HG03097 (cell line): ENCODE measurements at regions not wholly inside any gene's neighbourhood (a gene's known extent, or its start where the extent isn't known, plus 50 kb on each side); places are given as distances from the start of the nearest gene placed in this dataset.
"Not testable (repeated sequence)": the region's sequence is repeated elsewhere in the genome, so short reads cannot be mapped to it uniquely, and the experiment has no call there.

Experiments used
- ATAC-seq: cut with Tn5 transposase; IDR thresholded peaks from one replicate; pipeline ENCODE4 v1.9.1; 2021; ENCODE audit not compliant: unreplicated experiment, low FRiP score

DNA sequence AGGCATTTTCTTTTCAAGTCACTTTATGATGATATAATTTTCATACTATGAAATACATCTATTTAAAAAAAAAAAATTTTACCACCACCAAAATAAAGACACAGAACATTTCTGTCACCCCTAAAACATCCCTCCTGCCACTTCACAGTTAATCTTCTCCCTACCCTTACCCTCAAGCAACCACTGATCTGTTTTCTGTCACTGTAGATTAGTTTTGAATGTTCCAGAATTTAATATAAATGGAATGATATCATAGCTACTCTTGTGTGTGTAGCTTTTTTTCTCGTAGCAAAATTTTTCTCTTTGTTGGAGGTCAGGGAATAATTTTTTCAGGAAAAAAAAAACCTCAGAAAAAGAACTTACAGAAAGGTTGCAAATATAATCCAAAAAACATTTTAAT lies 152.7 kb downstream of the RHOU start:
- no peak for ATAC-seq

- no peak for ATAC-seq
Observed at GRCh38 chr1:228889289-228889688, 154.0 kb downstream of the RHOU start.

DNA sequence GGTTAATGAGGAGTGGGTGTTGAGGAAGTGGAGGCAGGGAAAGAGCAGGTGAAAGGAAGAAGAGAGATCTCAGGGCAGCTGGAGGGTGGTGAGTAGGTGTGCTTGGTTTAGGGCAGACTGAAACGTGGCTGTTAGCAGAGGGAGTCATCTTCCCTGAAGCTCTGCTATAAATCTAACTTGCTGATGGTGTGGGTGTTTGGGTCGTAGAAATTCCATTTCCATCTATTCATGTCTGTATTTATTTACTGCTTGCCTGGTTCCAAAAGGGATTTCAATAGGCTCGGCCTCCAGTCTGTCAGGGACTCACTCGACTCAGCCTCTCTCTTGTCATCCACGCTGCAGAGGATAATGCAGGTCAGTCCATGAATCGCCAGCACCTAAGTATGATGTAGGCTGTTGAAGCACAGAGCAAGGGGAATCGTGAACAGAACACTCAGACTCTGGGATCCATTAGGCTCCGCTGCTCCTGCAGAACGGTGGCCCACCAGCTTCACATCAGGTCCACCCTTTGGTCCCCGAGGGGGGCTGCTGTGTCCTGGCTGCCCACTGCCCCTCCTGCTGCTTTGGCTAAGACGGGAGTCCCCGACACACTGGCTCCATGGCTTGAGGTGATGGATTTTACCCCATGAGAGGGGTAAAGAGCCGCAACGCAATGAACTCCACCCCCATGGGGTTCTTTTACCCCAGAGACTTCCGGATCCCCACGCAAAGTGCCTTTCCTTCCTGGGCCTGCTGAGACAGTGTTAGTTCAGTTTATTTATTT lies 156.2 kb downstream of the RHOU start:
- ATAC-seq = no peak

DNA sequence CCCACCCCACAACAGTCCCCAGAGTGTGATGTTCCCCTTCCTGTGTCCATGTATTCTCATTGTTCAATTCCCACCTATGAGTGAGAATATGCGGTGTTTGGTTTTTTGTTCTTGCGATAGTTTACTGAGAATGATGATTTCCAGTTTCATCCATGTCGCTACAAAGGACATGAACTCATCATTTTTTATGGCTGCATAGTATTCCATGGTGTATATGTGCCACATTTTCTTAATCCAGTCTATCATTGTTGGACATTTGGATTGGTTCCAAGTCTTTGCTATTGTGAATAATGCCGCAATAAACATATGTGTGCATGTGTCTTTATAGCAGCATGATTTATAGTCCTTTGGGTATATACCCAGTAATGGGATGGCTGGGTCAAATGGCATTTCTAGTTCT lies 156.9 kb downstream of the RHOU start:
- ATAC-seq = not testable (repeated sequence)

- no peak for ATAC-seq
Observed at GRCh38 chr1:228894442-228894989, 159.2 kb downstream of the RHOU start.

DNA sequence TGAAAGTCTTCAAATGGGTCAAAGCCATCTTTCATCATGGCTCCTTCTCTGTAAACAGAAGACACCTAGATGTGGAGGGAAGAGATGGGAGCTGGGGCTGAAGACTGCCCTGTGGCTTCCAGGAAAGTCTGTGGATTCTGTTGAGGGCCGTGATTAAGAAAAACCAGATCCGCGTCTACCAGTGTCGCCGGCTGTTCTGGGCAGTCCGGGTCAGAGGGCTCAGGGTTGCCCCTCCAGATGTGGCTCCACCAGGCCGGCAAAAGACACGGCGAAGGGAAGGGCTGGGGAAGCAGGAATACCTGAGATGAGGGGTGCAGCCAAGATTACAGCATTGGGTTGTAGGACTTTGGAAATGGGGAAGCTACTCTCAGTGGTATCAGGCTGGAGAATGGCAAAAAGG lies 162.6 kb downstream of the RHOU start:
- no peak for ATAC-seq

DNA sequence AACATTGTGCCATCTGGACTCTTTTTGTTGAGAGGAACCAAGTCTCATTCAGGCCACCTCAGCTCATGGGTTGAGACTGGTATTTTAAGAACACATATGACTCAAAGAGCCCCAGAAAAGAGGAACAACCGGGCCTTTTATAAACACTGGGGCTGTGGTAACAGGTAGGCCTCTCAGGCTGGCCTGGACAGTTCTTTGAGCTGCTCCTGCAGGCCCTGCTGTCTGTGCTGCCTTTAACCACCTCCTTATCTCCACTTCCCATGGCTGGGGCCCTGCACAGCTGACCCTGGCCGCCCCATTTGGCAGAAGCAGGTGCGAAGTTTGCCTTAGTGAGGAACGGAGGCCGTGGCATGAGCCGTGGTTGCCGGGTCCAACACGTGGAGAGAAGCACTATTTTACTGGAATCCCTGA lies 163.3 kb downstream of the RHOU start:
- no peak for ATAC-seq

GRCh38 chr1:228899421-228899956 lies 164.2 kb downstream of the RHOU start:
- ATAC-seq = no peak

- no peak for ATAC-seq
Observed at GRCh38 chr1:228900099-228900885, 165.0 kb downstream of the RHOU start.

- no peak for ATAC-seq
Observed at GRCh38 chr1:228900886-228901392, 165.7 kb downstream of the RHOU start.

- no peak for ATAC-seq
Observed at GRCh38 chr1:228901936-228902681, 166.8 kb downstream of the RHOU start.

GRCh38 chr1:228902781-228903433 lies 167.6 kb downstream of the RHOU start:
- ATAC-seq = no peak

DNA sequence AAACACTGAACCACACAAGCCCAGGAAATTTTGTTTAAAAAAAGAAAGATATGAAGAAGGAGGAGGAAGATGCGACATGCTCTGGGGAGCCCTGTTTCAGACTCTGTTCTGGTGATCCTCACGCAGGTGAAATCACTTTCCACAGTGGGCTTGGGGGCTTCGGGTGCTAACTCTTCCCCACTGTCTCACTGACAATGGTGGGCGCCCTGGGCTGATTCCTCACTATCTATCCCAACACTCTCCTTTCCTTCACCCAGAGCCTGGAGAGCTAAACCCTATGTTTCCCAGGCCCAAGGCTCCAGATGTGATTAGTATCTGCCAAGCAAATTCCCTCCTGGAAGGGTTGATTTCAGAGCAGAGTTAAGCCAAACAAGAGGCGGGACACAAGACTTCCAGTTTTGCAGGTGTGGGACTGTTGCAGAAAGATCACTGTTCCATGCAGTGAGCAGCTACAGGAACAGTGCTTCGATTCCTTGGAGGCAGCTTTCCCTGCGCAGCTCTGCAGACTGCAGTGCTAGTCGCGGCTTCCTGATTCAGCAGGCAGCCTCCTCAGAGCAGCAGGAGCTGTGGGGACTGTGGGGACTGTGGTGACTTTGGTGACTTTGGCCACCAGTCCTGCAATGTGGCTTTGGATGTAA lies 168.3 kb downstream of the RHOU start:
- no peak for ATAC-seq

- ATAC-seq = no peak
Observed at GRCh38 chr1:228904222-228904621, 168.9 kb downstream of the RHOU start.

DNA sequence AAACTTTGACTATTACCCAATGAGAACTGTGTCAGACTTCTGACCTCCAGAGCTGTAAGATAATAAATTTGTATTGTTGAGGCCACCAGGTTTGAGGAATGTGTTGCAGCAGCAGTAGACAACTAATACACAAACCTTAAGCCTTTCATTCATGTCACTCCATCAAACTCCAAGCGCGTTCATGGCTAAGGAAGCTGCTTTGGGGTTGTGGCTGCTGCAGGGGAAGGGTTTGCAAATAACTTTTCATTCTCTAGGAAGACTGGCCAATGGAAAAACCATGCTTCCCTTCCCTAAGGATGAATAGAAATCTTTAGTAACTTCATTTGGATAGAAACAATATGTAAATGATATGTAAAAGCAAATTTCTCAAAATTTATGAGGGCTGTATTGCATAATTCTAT lies 170.4 kb downstream of the RHOU start:
- ATAC-seq = no peak

DNA sequence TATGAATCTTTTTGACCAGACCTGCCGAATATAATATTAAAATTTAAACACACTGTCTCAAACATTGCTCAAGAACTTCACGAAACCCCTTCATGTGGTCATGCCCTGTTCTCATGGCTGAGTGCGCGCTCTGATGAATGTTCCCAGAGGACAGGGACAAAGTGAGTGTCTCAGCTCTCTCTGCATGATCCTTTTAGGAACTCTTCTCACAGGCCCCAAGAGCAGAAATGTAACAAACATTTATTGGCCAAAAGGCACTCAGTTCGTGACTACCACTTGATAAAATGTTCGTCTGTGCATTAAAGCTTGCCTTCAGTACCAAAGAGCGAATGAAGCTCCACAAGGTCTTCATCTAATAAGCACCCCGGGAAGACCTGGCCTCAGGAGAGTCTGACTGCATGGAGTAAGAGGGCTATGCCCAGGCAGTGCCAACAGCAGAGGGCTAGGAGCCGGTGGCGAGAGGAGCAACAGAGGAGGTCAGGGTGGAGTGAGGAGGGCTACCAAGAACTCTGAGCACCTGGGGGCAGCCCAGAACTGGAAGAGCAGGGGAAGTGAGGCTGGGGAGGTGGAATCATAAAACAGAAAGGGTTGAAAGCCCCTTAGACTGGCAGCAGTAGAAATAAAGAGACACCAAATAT lies 171.1 kb downstream of the RHOU start:
- no peak for ATAC-seq

DNA sequence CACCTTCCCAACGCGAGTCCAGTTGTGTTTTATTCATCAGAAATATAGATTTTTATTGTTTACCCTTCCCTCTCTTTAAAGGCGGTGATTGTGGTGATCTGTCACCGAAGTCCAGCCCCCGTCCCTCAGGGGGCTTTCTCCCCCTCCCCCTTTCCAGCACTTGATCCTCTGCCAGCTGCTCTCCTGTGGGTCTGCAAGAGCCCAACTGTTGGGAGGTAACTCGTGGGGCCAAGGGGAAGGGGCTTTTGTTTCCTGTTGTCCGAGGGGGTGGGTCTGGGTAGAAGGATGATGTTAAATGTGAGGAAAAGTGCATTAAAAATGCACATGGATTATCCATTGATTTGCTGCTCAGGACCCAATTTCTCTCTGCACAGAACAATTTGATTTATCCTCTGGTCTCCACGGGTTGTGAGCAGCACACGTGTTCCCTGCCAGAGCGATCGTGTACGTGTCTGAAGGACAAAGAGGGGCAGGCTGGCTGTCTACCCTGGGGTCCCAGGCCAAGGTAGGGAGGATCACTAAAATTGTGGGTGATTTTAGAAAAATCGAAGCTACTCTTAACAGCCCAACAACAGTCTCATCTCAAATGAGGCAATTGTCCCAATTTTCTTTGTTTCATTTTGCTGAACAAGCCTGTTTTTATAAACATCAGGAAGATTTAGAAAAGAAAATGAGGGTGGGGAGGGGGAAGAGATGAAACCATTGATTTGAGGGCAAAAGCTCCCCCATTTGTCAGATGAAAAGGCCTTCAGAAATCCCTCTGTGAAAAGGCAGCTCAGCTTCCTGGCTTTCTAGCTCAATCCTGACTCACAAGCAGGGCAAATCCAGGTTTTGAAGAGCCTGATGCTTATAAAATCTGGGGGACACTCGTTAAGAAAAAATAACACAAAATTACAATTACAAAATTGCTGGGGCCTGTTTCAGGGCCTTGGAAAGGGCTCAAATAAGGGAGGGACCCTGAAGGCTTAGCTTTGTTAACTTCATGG lies 176.2 kb downstream of the RHOU start:
- ATAC-seq = no peak
